GM13976 (cell line): ENCODE measurements at regions not wholly inside any gene's neighbourhood (a gene's known extent, or its start where the extent isn't known, plus 50 kb on each side); places are given as distances from the start of the nearest gene placed in this dataset.
"Not testable (repeated sequence)": the region's sequence is repeated elsewhere in the genome, so short reads cannot be mapped to it uniquely, and the experiment has no call there.

Source experiments
- DNase-seq: peaks from one replicate; pipeline ENCODE4 v3.0.0; 2012; ENCODE audit warnings: low spot score
- CTCF ChIP-seq: IDR thresholded peaks from 2 replicates; pipeline ENCODE4 v1.5.1; 2012; ENCODE audit warnings: borderline replicate concordance, mild to moderate bottlenecking; ENCODE audit not compliant: insufficient read depth; ENCODE audit errors: extremely low read depth, missing control alignments, control extremely low read depth
- in situ Hi-C: fragments of 300-500 bp; cut with MboI; formaldehyde crosslinking; loops from one replicate; pipeline ENCODE4 v1.12.0; 2022; ENCODE audit warnings: low sequenced_read_pairs, mixed read lengths, inconsistent platforms; ENCODE audit not compliant: unreplicated experiment

- no peak for TF ChIP-seq CTCF
- in situ Hi-C loops: no loop called here
- no peak for DNase-seq
Measured at GRCh38 chr7:157476201-157476600, 139.4 kb downstream of the DNAJB6 start.

- DNase-seq: no peak
- in situ Hi-C loops: no loop called here
- TF ChIP-seq CTCF: no peak
Measured at GRCh38 chr7:157476654-157477549, 140.1 kb downstream of the DNAJB6 start.

- no peak for DNase-seq
- in situ Hi-C loops: no loop called here
- no peak for TF ChIP-seq CTCF
Measured at GRCh38 chr7:157477550-157478212, 140.9 kb downstream of the DNAJB6 start.

DNA sequence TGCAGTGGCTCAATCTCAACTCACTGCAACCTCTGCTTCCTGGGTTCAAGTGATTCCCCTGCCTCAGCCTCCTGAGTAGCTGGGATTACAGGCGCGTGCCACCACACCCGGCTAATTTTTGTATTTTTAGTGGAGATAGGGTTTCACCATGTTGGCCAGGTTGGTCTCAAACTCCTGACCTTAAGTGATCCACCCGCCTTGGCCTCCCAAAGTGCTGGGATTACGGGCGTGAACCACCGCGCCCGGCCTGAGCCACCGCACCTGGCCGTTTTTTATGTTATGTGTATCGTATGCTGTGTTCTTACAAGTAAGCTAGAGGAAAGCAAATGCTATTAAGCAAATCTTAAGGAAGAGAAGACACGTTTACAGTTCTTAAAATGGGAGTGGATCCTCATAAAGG lies 141.8 kb downstream of the DNAJB6 start:
- in situ Hi-C loops, DNase-seq: not testable (repeated sequence)

DNA sequence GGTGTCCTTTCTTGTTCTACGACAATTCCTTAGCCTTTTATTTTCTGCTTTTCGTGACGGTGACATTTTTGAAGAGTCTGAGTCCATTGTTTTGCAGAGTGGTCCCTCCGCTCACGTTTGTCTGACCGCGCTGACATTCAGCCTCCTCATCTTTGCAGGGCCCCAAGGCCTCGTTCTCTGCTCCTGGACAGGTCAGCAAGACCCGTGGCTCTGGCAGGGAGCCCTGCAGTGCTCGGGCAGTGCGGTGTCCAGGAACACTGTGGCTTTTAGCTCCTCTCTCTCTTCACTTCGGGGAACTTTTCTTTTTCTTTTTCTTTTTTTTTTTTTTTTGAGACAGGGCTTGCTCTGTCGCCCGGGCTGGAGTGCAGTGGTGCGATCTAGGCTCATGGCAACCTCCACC lies 142.5 kb downstream of the DNAJB6 start:
- DNase-seq: no peak
- in situ Hi-C loops: no loop called here

DNA sequence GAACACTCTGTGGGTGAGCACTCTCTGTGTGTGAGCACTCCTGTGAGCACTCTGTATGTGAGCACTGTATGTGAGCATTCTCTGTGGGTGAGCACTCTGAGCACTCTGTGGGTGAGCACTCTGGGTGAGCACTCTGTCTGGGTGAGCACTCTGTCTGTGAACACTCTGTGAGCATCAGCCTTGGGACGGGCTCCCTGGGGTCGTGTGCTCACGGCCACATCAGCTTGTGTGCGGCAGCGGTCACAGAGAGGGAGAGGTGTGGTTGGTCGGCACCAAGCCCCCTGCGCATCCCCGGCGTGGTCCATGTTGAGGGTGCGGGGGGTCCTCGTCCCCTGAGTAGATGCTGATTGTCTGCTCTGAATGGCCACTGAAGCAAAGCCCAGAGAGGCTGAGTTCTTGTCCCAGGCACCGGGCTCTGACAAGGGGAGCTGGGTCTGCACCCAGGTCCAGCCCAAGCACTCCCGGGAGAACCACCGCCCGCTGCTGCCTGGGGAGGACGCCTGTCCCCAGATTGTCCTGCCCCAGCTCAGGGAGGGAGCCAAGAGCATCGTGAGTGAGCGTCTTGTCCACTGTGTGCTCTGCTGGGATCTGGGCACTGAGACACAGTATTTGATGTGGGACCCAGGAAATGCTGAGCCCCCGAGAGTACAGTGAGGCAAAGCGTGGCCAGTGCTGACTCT lies 143.7 kb downstream of the DNAJB6 start:
- DNase-seq: no peak
- TF ChIP-seq CTCF: no peak
- in situ Hi-C loops: no loop called here

More for the DNA sequence above, 142.5 kb downstream of the DNAJB6 start:
- no peak for TF ChIP-seq CTCF
